SK-N-SH (cell line): ENCODE measurements at regions not wholly inside any gene's neighbourhood (a gene's known extent, or its start where the extent isn't known, plus 50 kb on each side); places are given as distances from the start of the nearest gene placed in this dataset.

Experiments
- CTCF ChIA-PET: fragments of 300-600, 350-600 bp; formaldehyde crosslinking; extraction: SDS; loops from one replicate; lab custom pipeline; 2021; lab: Yijun Ruan, JAX
- POLR2A ChIA-PET: fragments of 350-600 bp; sonication (Branson Sonifier 250); formaldehyde crosslinking; extraction: SDS; loops from one replicate; lab custom pipeline; 2020; ENCODE audit warnings: antibody characterized with exemption, inconsistent platforms; lab: Yijun Ruan, JAX
- DNase-seq: peaks from one replicate; pipeline ENCODE4 v3.0.0; 2012
- H2AFZ ChIP-seq: fragments of 200-600 bp; sonication (generic); 2 replicates; pipeline ENCODE4 v1.8.1; 2016; ENCODE audit warnings: antibody characterized with exemption, mild to moderate bottlenecking, low read depth
- H3F3A ChIP-seq: fragments of 200-600 bp; sonication (generic); replicated peaks from 2 replicates; pipeline ENCODE3; 2016; ENCODE audit warnings: antibody characterized with exemption, mild to moderate bottlenecking; ENCODE audit not compliant: insufficient read depth
- H3K27ac ChIP-seq, 2 experiments: fragments of 200-500 bp in 1 of 2; fragments of 200-600 bp in 1 of 2; sonication (Bioruptor generic) in 1 of 2; sonication (generic), shearing (Covaris generic) in 1 of 2; 2 replicates each; pipeline versions ENCODE4 v1.5.1 to v1.6.1; 2014 to 2016; ENCODE audit warnings: low read depth in 2 of 2, inconsistent platforms in 1 of 2, low read length in 1 of 2, mild to moderate bottlenecking in 1 of 2, mixed read lengths in 1 of 2
- H3K27me3 ChIP-seq: fragments of 200-600 bp; sonication (generic), shearing (Covaris generic); 2 replicates; pipeline ENCODE4 v1.6.1; 2016; ENCODE audit warnings: mixed run types; ENCODE audit not compliant: insufficient read depth
- H3K36me3 ChIP-seq, 2 experiments: fragments of 200-500 bp in 1 of 2; fragments of 200-600 bp in 1 of 2; sonication (Bioruptor generic) in 1 of 2; sonication (generic) in 1 of 2; replicated peaks in 1 of 2; 2 replicates each; pipeline versions ENCODE3 to v1.5.1; 2014 to 2016; ENCODE audit warnings: low read length in 1 of 2, mild to moderate bottlenecking in 1 of 2; ENCODE audit not compliant: insufficient read depth in 2 of 2, control insufficient read depth in 1 of 2
- H3K4me1 ChIP-seq, 2 experiments: fragments of 200-500 bp in 1 of 2; fragments of 200-600 bp in 1 of 2; sonication (Bioruptor generic) in 1 of 2; sonication (generic), shearing (Covaris generic) in 1 of 2; 2 replicates each; pipeline versions ENCODE4 v1.5.1 to v1.6.1; 2014 to 2016; ENCODE audit warnings: low read depth in 1 of 2, low read length in 1 of 2, mixed run types in 1 of 2; ENCODE audit not compliant: insufficient read depth in 2 of 2, control insufficient read depth in 1 of 2
- H3K4me2 ChIP-seq: fragments of 200-600 bp; sonication (generic), shearing (Covaris generic); 2 replicates; pipeline ENCODE4 v1.6.1; 2017; ENCODE audit warnings: mixed run types
- H3K4me3 ChIP-seq, 2 experiments: fragments of 200-500 bp in 1 of 2; fragments of 200-600 bp in 1 of 2; sonication (Bioruptor generic) in 1 of 2; sonication (generic), shearing (Covaris generic) in 1 of 2; 2 replicates each; pipeline versions ENCODE4 v1.5.1 to v1.8.1; 2014 to 2016; ENCODE audit warnings: low read depth in 2 of 2, inconsistent platforms in 1 of 2, low read length in 1 of 2, mild to moderate bottlenecking in 1 of 2, mixed read lengths in 1 of 2, moderate library complexity in 1 of 2
- H3K79me2 ChIP-seq: fragments of 200-600 bp; sonication (generic); 2 replicates; pipeline ENCODE4 v1.8.1; 2017; ENCODE audit warnings: mild to moderate bottlenecking; ENCODE audit not compliant: insufficient read depth
- H3K9ac ChIP-seq: fragments of 200-600 bp; sonication (generic); 2 replicates; pipeline ENCODE4 v1.6.1; 2017; ENCODE audit warnings: mixed run types
- H3K9me2 ChIP-seq: fragments of 200-600 bp; sonication (generic); 2 replicates; pipeline ENCODE4 v1.6.1; 2017; ENCODE audit warnings: mixed run types
- H3K9me3 ChIP-seq: fragments of 200-600 bp; sonication (generic); 2 replicates; pipeline ENCODE4 v1.6.1; 2017; ENCODE audit warnings: mixed run types, mild to moderate bottlenecking, moderate library complexity
- H4K20me1 ChIP-seq: fragments of 200-600 bp; sonication (generic); 2 replicates; pipeline ENCODE4 v1.6.1; 2017; ENCODE audit warnings: mild to moderate bottlenecking, mixed run types; ENCODE audit not compliant: insufficient read depth
- CHD2 ChIP-seq: fragments of 150-350 bp; IDR thresholded peaks from 2 replicates; pipeline ENCODE4 v1.6.1; 2018; ENCODE audit warnings: low read length; ENCODE audit not compliant: partially characterized antibody
- CTCF ChIP-seq: fragments of 200-600 bp; sonication (generic); IDR thresholded peaks from 2 replicates; pipeline ENCODE4 v1.6.1; 2017; ENCODE audit warnings: antibody characterized with exemption, mild to moderate bottlenecking, moderate library complexity
- EP300 ChIP-seq, 2 experiments: IDR thresholded peaks; 2 replicates each; pipeline versions ENCODE4 v1.4.0 to v1.6.1; 2012; ENCODE audit warnings: borderline replicate concordance in 1 of 2, low read depth in 1 of 2, low read length in 1 of 2
- EZH2phosphoT487 ChIP-seq: fragments of 200-600 bp; sonication (generic); IDR thresholded peaks from 2 replicates; pipeline ENCODE4 v1.6.1; 2017; ENCODE audit warnings: low read depth, mixed run types, mild to moderate bottlenecking, antibody characterized with exemption, moderate library complexity, borderline replicate concordance
- FOSL2 ChIP-seq: IDR thresholded peaks from 2 replicates; pipeline ENCODE4 v1.4.0; 2012; ENCODE audit warnings: low read depth, mild to moderate bottlenecking, moderate library complexity, borderline replicate concordance
- FOXM1 ChIP-seq: IDR thresholded peaks from 2 replicates; pipeline ENCODE4 v1.4.0; 2012; ENCODE audit warnings: low read depth, mild to moderate bottlenecking
- GABPA ChIP-seq: IDR thresholded peaks from 2 replicates; pipeline ENCODE4 v1.4.0; 2012; ENCODE audit warnings: low read depth, mild to moderate bottlenecking
- IRF3 ChIP-seq: fragments of 150-350 bp; IDR thresholded peaks from 2 replicates; pipeline ENCODE4 v1.6.1; 2016; ENCODE audit warnings: mild to moderate bottlenecking, low read depth, low read length
- RFX5 ChIP-seq: IDR thresholded peaks from 2 replicates; pipeline ENCODE4 v1.6.1; 2012; ENCODE audit warnings: mild to moderate bottlenecking, improper control_type of control experiment, low read length
- RXRA ChIP-seq: IDR thresholded peaks from 2 replicates; pipeline ENCODE4 v1.4.0; 2012; ENCODE audit warnings: low read depth, mild to moderate bottlenecking, borderline replicate concordance
- SIN3A ChIP-seq: IDR thresholded peaks from 2 replicates; pipeline ENCODE4 v1.6.1; 2012; ENCODE audit warnings: low read depth, mild to moderate bottlenecking, low read length, moderate library complexity, borderline replicate concordance
- SMC3 ChIP-seq: IDR thresholded peaks from 2 replicates; pipeline ENCODE4 v1.6.1; 2012; ENCODE audit warnings: low read depth, low read length, improper control_type of control experiment
- YY1 ChIP-seq: IDR thresholded peaks from 2 replicates; pipeline ENCODE4 v1.4.0; 2012; ENCODE audit warnings: low read depth, mild to moderate bottlenecking
- WGBS: methylation state at CpG from one replicate; pipeline ENCODE4 v1.1.6; 2017; ENCODE audit warnings: low lambda C conversion rate; 5-methylcytosine and 5-hydroxymethylcytosine counted together
- TF ChIP-seq, protein P1 (sequence below): fragments of 150-350 bp; IDR thresholded peaks from 2 replicates; pipeline ENCODE4 v1.6.1; 2017; ENCODE audit warnings: antibody characterized with exemption, low read length, low read depth, borderline replicate concordance
- TF ChIP-seq, protein P2 (sequence below): IDR thresholded peaks from 2 replicates; pipeline ENCODE4 v1.6.1; 2012; ENCODE audit warnings: mild to moderate bottlenecking, low read depth, low read length, moderate library complexity
- TF ChIP-seq, protein P3 (sequence below): IDR thresholded peaks from 2 replicates; pipeline ENCODE4; 2012

DNA sequence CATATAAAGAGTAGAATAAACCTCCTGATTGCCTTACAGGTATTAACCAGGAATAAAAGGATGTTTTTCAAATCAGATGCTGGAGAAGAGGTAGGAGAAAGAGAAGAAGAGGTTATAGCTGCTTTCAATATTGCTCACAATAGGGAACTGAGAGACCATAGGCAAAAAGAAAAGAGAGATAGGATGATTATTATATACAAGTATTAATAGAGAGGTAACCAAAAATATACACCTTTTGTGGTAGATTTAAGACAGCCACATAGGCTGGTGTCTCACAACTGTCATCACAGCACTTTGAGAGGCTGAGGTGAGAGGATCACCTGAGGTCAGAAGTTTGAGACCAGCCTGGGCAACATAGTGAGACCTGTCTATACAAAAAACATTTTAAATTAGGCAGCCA, 119.7 kb downstream of the PSMG1 start:
- H4K20me1 ChIP-seq = no peaks in the 10 kb centered on the region
- H3K27me3 ChIP-seq = no peaks in the 10 kb centered on the region
- no peak overlapping the region for H3K4me3 ChIP-seq
- no peaks in the 10 kb centered on the region for H3K9me2 ChIP-seq
- no peak overlapping the region for H2AFZ ChIP-seq
- no peaks in the 10 kb centered on the region; a peak in 1 of 4 replicates for H3K4me1 ChIP-seq
- no peaks in the 10 kb centered on the region for H3K36me3 ChIP-seq
- no peak overlapping the region for H3K4me2 ChIP-seq
- H3F3A ChIP-seq = no peaks in the 10 kb centered on the region
- POLR2A ChIA-PET = no interaction called here
- DNase-seq = no peak
- no peak for TF ChIP-seq EZH2phosphoT487
- TF ChIP-seq CTCF = no peak
- TF ChIP-seq GABPA = no peak
- TF ChIP-seq CHD2 = no peak
- TF ChIP-seq EP300 (IDR thresholded peaks at IDR 0.05; ENCODE audit: borderline replicate concordance in 1 of 2, low read depth in 1 of 2, low read length in 1 of 2) = no peak
- no peak for TF ChIP-seq FOSL2
- no peak for TF ChIP-seq RXRA
- TF ChIP-seq IRF3 = no peak
- no peak for TF ChIP-seq SIN3A
- no peak for TF ChIP-seq FOXM1
- H3K79me2 ChIP-seq = no peaks in the 10 kb centered on the region
- H3K9me3 ChIP-seq = no peaks in the 10 kb centered on the region
- CTCF ChIA-PET = no interaction called here
- no peak overlapping the region for H3K9ac ChIP-seq
- no peak overlapping the region for H3K27ac ChIP-seq

DNA sequence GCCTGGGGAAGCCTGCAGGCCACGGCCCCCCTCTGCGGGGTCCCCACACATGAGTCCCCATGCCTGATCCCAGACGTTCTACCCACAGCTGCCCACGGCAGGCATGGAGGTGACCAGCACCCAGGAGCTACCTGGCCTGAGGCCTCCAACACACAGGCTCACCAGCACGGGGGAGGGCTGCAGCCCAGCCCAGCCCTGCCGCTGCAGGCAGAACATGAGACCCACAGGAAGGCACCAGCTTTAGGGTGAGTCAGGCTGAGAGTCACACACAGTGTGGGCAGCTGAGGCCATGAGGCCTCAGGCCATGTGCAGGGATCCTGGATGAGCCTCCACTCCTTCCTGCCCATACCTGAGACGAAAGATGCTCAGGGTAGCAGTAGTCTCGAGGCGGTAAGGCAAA, 121.1 kb downstream of the PSMG1 start:
- no peaks in the 10 kb centered on the region for H3K79me2 ChIP-seq
- H3K9me2 ChIP-seq = no peaks in the 10 kb centered on the region
- H3K36me3 ChIP-seq = no peaks in the 10 kb centered on the region
- ChIA-PET CTCF (interaction anchor here (1.5 kb wide), 1 partner anchor 19 kb away, joined by 5 read pairs; no protein-coding TSS in a partner anchor), POLR2A (no interaction called here)
- H3K4me2 ChIP-seq = no peak overlapping the region
- H3K4me3 ChIP-seq = no peak overlapping the region
- H3K9ac ChIP-seq = no peak overlapping the region
- H3K9me3 ChIP-seq = no peaks in the 10 kb centered on the region
- no peak overlapping the region for H2AFZ ChIP-seq
- no peaks in the 10 kb centered on the region for H3K27me3 ChIP-seq
- no peaks in the 10 kb centered on the region; a peak in 1 of 4 replicates for H3K4me1 ChIP-seq
- DNase-seq = no peak
- no peak overlapping the region for H3K27ac ChIP-seq
- WGBS = 0% methylated on average over 1 of the region's 9 CpGs
- no peaks in the 10 kb centered on the region for H4K20me1 ChIP-seq
- H3F3A ChIP-seq = no peaks in the 10 kb centered on the region
- no peak for TF ChIP-seq FOXM1
- TF ChIP-seq FOSL2 = no peak
- TF ChIP-seq, protein P1, sequence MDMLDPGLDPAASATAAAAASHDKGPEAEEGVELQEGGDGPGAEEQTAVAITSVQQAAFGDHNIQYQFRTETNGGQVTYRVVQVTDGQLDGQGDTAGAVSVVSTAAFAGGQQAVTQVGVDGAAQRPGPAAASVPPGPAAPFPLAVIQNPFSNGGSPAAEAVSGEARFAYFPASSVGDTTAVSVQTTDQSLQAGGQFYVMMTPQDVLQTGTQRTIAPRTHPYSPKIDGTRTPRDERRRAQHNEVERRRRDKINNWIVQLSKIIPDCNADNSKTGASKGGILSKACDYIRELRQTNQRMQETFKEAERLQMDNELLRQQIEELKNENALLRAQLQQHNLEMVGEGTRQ = no peak
- TF ChIP-seq, protein P2, sequence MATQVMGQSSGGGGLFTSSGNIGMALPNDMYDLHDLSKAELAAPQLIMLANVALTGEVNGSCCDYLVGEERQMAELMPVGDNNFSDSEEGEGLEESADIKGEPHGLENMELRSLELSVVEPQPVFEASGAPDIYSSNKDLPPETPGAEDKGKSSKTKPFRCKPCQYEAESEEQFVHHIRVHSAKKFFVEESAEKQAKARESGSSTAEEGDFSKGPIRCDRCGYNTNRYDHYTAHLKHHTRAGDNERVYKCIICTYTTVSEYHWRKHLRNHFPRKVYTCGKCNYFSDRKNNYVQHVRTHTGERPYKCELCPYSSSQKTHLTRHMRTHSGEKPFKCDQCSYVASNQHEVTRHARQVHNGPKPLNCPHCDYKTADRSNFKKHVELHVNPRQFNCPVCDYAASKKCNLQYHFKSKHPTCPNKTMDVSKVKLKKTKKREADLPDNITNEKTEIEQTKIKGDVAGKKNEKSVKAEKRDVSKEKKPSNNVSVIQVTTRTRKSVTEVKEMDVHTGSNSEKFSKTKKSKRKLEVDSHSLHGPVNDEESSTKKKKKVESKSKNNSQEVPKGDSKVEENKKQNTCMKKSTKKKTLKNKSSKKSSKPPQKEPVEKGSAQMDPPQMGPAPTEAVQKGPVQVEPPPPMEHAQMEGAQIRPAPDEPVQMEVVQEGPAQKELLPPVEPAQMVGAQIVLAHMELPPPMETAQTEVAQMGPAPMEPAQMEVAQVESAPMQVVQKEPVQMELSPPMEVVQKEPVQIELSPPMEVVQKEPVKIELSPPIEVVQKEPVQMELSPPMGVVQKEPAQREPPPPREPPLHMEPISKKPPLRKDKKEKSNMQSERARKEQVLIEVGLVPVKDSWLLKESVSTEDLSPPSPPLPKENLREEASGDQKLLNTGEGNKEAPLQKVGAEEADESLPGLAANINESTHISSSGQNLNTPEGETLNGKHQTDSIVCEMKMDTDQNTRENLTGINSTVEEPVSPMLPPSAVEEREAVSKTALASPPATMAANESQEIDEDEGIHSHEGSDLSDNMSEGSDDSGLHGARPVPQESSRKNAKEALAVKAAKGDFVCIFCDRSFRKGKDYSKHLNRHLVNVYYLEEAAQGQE = no peak
- TF ChIP-seq SMC3 = no peak
- no peak for TF ChIP-seq RFX5
- TF ChIP-seq, protein P3, sequence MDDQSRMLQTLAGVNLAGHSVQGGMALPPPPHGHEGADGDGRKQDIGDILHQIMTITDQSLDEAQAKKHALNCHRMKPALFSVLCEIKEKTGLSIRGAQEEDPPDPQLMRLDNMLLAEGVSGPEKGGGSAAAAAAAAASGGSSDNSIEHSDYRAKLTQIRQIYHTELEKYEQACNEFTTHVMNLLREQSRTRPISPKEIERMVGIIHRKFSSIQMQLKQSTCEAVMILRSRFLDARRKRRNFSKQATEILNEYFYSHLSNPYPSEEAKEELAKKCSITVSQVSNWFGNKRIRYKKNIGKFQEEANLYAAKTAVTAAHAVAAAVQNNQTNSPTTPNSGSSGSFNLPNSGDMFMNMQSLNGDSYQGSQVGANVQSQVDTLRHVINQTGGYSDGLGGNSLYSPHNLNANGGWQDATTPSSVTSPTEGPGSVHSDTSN = no peak
- no peak for TF ChIP-seq YY1
- TF ChIP-seq CTCF = no peak
